Fibroblast of mammary gland (primary cell): ENCODE measurements at regions not wholly inside any gene's neighbourhood (a gene's known extent, or its start where the extent isn't known, plus 50 kb on each side); places are given as distances from the start of the nearest gene placed in this dataset.
"Not testable (repeated sequence)": the region's sequence is repeated elsewhere in the genome, so short reads cannot be mapped to it uniquely, and the experiment has no call there.

ENCODE experiments used
- DNase-seq: peaks from one replicate; pipeline ENCODE4 v3.0.0-alpha.2; 2010; ENCODE audit warnings: low read depth
- H3K4me3 ChIP-seq: 2 replicates; pipeline ENCODE4 v1.5.1; 2011; ENCODE audit warnings: low read depth, mild to moderate bottlenecking, low read length, moderate library complexity; ENCODE audit not compliant: control insufficient read depth
- CTCF ChIP-seq: conservative IDR thresholded peaks from 2 replicates; pipeline ENCODE4 v1.5.1; 2011; ENCODE audit warnings: low read depth, low read length, inconsistent platforms; ENCODE audit not compliant: control insufficient read depth, insufficient read depth

GRCh38 chr6:114827135-114827534, 484.3 kb upstream of the HS3ST5 start:
- no peak for DNase-seq
- no peak for TF ChIP-seq CTCF
- no peak overlapping the region for H3K4me3 ChIP-seq

GRCh38 chr6:114824409-114824808, 481.6 kb upstream of the HS3ST5 start:
- H3K4me3 ChIP-seq: no peak overlapping the region
- TF ChIP-seq CTCF: no peak
- DNase-seq: no peak

DNA sequence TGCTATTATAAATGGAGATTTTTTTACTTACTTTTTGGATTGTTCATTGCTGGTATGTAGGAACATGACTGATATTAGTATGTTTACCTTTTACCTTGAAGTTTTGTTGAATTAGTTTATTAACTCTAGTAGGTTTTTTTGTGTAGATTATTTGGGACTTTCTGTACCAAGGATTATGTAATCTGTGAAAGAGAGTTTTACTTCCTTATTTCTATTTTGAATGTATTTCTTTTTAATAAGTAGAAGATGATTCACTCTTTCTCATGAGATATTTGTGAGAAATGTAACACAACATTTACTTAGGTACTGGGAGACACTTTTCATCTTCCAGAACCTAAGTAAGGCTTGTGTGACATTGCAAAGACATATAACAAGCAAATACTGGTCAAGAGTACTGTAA, 473.9 kb upstream of the HS3ST5 start:
- no peak for DNase-seq

DNA sequence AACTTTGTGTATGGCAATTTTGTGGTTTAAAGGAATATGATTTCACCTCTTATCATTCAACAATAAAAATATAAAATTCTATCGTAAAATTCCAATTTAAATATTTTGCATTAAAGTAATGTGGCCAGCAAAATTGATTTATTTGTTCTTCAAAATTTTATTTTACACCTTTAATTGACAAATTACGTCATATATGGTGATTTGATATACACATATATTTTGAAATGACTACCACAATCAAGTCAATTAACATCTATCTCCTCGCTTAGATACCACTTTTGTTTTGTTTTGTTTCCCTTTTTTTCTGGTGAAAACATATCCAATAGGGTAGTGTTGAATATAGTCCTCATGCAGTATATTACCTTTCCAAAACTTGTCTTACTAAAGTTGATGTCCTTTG, 467.6 kb upstream of the HS3ST5 start:
- no peak for TF ChIP-seq CTCF
- no peak overlapping the region for H3K4me3 ChIP-seq
- no peak for DNase-seq

More for the DNA sequence above, 473.9 kb upstream of the HS3ST5 start:
- no peak for TF ChIP-seq CTCF
- no peak overlapping the region for H3K4me3 ChIP-seq

- DNase-seq, H3K4me3 ChIP-seq: not testable (repeated sequence)
Measured at GRCh38 chr6:114805426-114805825, 462.6 kb upstream of the HS3ST5 start.

DNA sequence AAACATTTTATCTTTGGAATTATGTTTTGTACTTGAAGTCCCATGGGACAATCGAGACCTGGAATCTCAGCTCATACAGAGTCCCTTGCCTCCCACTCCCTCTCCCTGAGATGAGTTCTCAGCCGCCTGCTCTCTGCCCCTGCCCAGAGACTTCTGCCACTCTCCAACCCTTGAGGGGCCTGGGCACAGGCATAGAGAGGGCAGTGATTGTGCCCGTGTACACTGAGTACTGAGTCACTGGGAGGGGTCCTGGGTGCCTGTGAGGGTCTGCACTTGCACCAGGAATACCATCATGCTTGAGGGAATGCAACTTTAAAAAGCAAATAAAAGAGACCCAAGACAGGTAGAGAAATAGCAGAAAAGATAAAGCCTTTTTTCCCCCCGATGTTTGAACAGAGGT, 453.8 kb upstream of the HS3ST5 start:
- no peak for TF ChIP-seq CTCF

DNA sequence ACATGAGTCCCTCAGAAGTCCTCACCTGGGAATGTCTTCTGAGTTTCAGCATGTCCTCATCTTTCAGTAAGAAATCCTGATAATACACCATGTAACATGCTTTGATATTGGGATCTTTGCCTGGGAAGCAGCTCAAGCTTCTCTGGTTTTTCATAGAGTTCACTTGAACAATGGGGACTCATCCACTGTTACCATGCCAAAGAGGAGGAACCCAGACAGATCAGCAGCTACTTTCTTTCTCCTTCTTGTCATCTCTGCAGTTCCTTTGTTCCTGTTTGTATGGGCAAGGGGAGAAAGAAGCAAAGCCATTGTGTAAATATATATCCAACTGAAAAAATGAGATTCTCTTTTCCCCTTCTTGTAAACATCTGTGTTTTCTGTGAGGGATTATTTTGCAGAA, 450.6 kb upstream of the HS3ST5 start:
- TF ChIP-seq CTCF: no peak
- no peak overlapping the region for H3K4me3 ChIP-seq

More for the DNA sequence above, 453.8 kb upstream of the HS3ST5 start:
- no peak for DNase-seq
- H3K4me3 ChIP-seq: no peak overlapping the region

More for the DNA sequence above, 450.6 kb upstream of the HS3ST5 start:
- no peak for DNase-seq
